ENCODE measurements at regions not wholly inside any gene's neighbourhood (a gene's known extent, or its start where the extent isn't known, plus 50 kb on each side); places are given as distances from the start of the nearest gene placed in this dataset.

DNA sequence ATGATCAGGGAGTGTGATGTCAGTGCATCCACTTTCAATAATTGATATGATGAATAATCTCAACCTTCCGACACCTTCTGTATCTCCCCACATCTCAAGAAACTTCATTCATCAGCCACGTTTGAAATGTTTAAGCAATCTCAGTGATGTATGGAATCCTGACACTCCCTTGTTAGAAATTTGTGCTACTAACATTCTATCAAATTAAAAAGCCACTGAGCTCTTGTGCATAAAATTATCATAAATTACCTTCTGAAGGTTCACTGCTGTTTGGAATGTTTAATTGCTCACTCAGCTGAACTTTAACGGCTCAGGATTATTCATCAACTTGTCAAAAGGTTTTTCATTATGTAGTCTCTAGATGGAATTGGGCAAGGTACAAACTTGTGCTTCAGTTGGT is 108.4 kb upstream of the DPH6 start:
- TF ChIP-seq POLR2A (IDR thresholded peaks at IDR 0.05) (no peak), EP300 (IDR thresholded peaks at IDR 0.05) (no peak)
- TF ChIP-seq, protein P1, sequence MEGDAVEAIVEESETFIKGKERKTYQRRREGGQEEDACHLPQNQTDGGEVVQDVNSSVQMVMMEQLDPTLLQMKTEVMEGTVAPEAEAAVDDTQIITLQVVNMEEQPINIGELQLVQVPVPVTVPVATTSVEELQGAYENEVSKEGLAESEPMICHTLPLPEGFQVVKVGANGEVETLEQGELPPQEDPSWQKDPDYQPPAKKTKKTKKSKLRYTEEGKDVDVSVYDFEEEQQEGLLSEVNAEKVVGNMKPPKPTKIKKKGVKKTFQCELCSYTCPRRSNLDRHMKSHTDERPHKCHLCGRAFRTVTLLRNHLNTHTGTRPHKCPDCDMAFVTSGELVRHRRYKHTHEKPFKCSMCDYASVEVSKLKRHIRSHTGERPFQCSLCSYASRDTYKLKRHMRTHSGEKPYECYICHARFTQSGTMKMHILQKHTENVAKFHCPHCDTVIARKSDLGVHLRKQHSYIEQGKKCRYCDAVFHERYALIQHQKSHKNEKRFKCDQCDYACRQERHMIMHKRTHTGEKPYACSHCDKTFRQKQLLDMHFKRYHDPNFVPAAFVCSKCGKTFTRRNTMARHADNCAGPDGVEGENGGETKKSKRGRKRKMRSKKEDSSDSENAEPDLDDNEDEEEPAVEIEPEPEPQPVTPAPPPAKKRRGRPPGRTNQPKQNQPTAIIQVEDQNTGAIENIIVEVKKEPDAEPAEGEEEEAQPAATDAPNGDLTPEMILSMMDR (IDR thresholded peaks at IDR 0.05): no peak
- no peaks in the 10 kb centered on the region for H3K27me3 ChIP-seq
- no peak overlapping the region for H3K27ac ChIP-seq
- no peaks in the 10 kb centered on the region for H3K4me1 ChIP-seq
- no peak overlapping the region for H3K4me3 ChIP-seq
- H3K9me3 ChIP-seq: no peaks in the 10 kb centered on the region
- 75 to 78% methylated on average over 3 of the region's 3 CpGs for whole genome bisulfite sequencing, 2 donors
- DNase-seq (ENCODE audit: low spot score in 2 of 2): no peak
- no peaks in the 10 kb centered on the region for H3K36me3 ChIP-seq

DNA sequence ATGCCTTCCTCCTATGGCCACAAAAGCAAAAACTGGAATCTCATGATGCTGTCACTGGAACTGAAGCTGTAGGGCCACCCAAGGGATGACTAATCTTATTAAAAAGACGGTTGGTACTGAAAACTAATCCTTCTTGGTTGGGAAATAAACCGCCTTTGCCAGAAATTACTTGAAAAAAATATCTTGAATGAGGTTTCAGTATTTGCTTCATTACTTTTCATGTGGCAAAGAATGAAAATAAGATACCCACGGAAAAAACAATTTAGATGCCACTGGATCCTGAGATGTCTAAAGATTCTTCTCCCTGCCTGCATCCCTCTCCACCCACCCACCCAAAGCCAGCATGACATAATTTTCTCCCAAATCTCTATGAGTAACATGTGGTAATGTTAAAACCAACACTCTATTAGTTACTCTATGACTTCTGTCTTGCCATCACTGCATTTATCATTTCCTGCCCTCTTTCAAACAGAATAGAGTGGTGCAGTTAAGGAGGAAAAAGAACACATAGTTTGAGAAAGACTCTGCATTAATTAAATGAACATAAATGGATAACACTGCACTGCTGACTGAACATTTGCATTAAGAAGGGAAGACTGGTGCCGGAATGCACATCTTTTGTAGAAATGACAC is 111.8 kb upstream of the DPH6 start:
- Histone ChIP-seq H3K4me3 (no peak overlapping the region), H3K9me3 (no peaks in the 10 kb centered on the region), H3K27ac (no peak overlapping the region), H3K36me3 (no peaks in the 10 kb centered on the region), H3K4me1 (no peaks in the 10 kb centered on the region), H3K27me3 (no peaks in the 10 kb centered on the region)
- no peak for DNase-seq (ENCODE audit: low spot score in 2 of 2)
- TF ChIP-seq, protein P1 (IDR thresholded peaks at IDR 0.05): no peak
- TF ChIP-seq EP300 (IDR thresholded peaks at IDR 0.05) (no peak), POLR2A (IDR thresholded peaks at IDR 0.05) (no peak)
- 30 to 65% methylated on average over 4 of the region's 4 CpGs for WGBS, 2 donors

DNA sequence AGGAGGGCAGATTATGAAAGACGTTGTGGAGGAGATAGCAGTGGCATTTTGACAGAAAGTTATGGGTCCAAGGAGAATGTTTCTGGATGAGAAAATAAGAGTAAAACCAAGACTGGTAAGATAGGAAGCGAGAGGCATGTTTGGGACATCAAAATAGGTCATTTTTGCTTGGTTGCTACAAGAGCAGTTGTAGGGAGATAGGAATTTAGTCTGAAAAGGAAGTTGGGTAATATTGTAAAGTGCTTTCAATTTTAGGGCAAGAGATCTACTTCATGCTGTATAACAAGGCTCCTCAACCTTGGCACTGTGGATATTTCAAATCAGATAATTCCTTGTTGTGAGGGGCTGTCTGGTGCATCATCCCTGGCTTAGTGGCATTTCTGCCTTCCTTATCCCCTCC is 118.0 kb upstream of the DPH6 start:
- H3K4me3 ChIP-seq: no peak overlapping the region
- no peak overlapping the region for H3K27ac ChIP-seq
- no peaks in the 10 kb centered on the region for H3K9me3 ChIP-seq
- peaks cover 0 to 22% (median 3%) of the 10 kb centered on the region in 4 donors for H3K4me1 ChIP-seq
- H3K36me3 ChIP-seq: no peaks in the 10 kb centered on the region
- no peaks in the 10 kb centered on the region for H3K27me3 ChIP-seq
- DNase-seq (ENCODE audit: low spot score in 2 of 2): no peak
- TF ChIP-seq EP300 (IDR thresholded peaks at IDR 0.05) (no peak), POLR2A (IDR thresholded peaks at IDR 0.05) (no peak)
- TF ChIP-seq, protein P1 (IDR thresholded peaks at IDR 0.05): no peak
- WGBS, 2 donors: 90 to 92% methylated on average over 2 of the region's 2 CpGs

DNA sequence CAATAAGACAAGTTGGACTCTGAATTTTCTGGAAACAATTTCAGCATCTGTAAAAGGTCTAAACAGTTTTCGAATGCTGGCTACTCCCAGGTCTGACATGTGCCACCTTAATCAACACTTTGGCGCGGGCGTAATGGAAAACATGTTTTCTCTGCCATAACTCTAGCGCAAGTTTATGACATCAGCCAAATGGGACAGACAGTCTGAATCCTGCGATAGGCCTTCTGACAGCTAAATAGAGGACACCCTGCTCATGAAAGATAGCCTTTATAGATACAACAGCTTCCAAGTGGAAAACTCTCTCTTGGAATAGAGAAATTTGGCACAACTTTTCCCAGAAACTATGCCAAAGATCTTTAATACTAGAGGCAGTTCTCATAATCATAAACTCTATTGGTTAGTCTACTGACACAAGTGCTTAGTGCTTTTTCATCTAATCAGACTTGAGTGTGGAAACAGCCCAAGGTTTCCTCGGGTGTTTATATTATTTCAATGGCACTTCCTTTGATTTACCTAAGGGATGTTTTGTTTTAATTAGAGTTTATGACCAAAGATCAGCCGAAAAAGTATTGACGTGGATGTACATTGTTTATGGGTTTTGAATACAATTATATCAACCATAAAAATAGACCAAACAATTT is 120.1 kb upstream of the DPH6 start:
- Histone ChIP-seq H3K9me3 (no peaks in the 10 kb centered on the region), H3K4me1 (peaks cover 0 to 22% (median 3%) of the 10 kb centered on the region in 4 donors), H3K27me3 (no peaks in the 10 kb centered on the region), H3K36me3 (no peaks in the 10 kb centered on the region), H3K4me3 (no peak overlapping the region), H3K27ac (peak overlapping the region in 2 of 4 donors; percentile 62 to 69)
- TF ChIP-seq EP300 (IDR thresholded peaks at IDR 0.05): peak in 1 of 2 donors; percentile 48
- TF ChIP-seq, protein P1 (IDR thresholded peaks at IDR 0.05): no peak
- no peak for TF ChIP-seq POLR2A (IDR thresholded peaks at IDR 0.05)
- DNase-seq (ENCODE audit: low spot score in 2 of 2): peak; percentile 19 to 48
- 62 to 68% methylated on average over 9 of the region's 9 CpGs for whole genome bisulfite sequencing, 2 donors

DNA sequence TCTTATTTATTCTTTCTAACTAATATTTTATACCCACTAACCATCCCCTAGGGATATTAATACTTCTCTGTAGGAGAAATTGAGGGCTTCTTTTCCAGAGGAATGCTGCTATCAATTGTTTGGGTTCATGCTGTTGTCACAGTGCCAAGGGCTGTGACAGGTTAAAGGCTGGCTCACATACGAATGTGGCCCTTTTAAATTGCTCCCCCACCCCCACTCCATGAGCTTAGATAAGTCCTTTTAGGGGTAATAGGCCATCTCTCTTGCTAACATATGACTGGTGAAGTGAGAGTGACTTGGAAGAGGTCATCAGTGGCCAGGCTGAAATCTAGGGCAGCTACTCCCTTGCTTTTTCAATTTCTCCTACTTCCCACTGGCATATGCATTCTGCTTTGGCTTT is 121.9 kb upstream of the DPH6 start:
- H3K9me3 ChIP-seq: no peaks in the 10 kb centered on the region
- H3K27ac ChIP-seq: no peak overlapping the region
- no peaks in the 10 kb centered on the region for H3K27me3 ChIP-seq
- 32 to 36% methylated on average over 1 of the region's 1 CpG for WGBS, 2 donors
- DNase-seq (ENCODE audit: low spot score in 2 of 2): no peak
- no peak for TF ChIP-seq POLR2A (IDR thresholded peaks at IDR 0.05)
- TF ChIP-seq EP300 (IDR thresholded peaks at IDR 0.05): no peak
- TF ChIP-seq, protein P1 (IDR thresholded peaks at IDR 0.05): no peak
- peaks cover 0 to 22% (median 3%) of the 10 kb centered on the region in 4 donors for H3K4me1 ChIP-seq
- no peaks in the 10 kb centered on the region for H3K36me3 ChIP-seq
- H3K4me3 ChIP-seq: no peak overlapping the region

All from tibial nerve (tissue), 4 donors.